GM06990 (cell line): ENCODE measurements at regions not wholly inside any gene's neighbourhood (a gene's known extent, or its start where the extent isn't known, plus 50 kb on each side); places are given as distances from the start of the nearest gene placed in this dataset.

Experiments used
- DNase-seq: peaks from one replicate; pipeline ENCODE4 v3.0.0-alpha.2; 2011; ENCODE audit not compliant: insufficient read length; ENCODE audit errors: extremely low read depth
- H3K27me3 ChIP-seq: replicated peaks from 2 replicates; pipeline ENCODE4 v1.6.0; 2011; ENCODE audit warnings: low read length; ENCODE audit not compliant: control insufficient read depth, insufficient read depth
- H3K36me3 ChIP-seq: 2 replicates; pipeline ENCODE4 v1.5.1; 2011; ENCODE audit warnings: low read length; ENCODE audit not compliant: control insufficient read depth, insufficient read depth
- H3K4me3 ChIP-seq: replicated peaks from 2 replicates; pipeline ENCODE4 v1.5.1; 2011; ENCODE audit warnings: low read depth, mild to moderate bottlenecking, control low read depth, low read length
- TF ChIP-seq, protein P1 (sequence below): IDR thresholded peaks from 2 replicates; pipeline ENCODE4 v1.5.1; 2011; ENCODE audit warnings: low read length, control low read depth, mild to moderate bottlenecking, inconsistent platforms; ENCODE audit not compliant: insufficient read depth, poor library complexity, severe bottlenecking

DNA sequence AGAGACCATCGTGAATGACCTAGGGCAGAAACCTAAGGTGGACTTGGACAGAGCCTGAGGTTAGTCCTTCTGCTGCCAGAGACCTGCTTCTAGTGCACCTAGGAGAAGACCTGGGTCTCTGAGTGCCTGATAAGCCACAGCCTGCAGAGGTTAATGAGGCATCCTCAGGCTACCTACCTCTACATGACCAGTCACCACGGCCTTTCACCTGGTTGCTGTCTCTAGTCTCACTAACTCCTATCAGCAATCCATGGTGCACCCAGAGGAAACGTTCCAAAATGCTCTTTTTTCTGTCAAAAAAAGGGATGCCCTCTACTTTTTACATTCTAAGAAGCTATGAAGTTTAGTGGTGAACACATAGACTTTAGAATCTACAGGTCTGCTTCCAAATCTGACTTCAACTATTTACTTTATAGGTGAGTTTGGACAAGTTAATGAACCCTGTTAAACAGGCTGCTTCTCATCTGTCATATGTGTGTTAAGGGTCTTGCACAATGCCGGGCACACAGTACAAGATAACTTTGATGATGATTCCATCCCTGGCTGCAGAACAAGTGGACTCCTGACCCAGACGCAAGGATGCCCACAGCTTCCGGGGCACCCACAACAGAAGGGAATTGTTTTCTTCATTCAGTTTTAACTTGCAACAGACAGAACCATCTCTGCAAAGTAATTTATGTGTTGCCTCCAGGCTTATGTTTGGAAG, 469.9 kb upstream of the CDH5 start:
- TF ChIP-seq, protein P1, sequence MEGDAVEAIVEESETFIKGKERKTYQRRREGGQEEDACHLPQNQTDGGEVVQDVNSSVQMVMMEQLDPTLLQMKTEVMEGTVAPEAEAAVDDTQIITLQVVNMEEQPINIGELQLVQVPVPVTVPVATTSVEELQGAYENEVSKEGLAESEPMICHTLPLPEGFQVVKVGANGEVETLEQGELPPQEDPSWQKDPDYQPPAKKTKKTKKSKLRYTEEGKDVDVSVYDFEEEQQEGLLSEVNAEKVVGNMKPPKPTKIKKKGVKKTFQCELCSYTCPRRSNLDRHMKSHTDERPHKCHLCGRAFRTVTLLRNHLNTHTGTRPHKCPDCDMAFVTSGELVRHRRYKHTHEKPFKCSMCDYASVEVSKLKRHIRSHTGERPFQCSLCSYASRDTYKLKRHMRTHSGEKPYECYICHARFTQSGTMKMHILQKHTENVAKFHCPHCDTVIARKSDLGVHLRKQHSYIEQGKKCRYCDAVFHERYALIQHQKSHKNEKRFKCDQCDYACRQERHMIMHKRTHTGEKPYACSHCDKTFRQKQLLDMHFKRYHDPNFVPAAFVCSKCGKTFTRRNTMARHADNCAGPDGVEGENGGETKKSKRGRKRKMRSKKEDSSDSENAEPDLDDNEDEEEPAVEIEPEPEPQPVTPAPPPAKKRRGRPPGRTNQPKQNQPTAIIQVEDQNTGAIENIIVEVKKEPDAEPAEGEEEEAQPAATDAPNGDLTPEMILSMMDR: no peak
- no peak for DNase-seq

DNA sequence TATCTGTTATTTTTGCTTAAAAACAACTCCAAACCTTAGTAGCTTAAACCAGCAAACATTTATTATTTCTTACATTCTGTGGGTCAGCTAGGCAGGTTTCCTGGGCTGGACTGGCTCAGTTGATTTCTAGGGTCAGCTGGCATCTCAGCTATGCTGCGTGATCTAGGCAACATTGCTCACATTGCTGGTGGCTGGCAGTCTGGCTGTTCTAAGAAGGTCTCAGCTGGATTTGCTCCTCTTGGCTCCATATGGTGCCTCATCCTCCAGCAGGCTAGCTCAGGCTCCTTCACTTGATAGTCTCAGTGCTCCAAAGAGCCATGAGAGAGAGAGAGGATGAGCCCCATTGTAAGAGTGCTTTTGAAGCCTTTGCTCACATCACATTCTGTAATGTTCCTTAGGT, 470.6 kb upstream of the CDH5 start:
- no peaks in the 10 kb centered on the region for H3K27me3 ChIP-seq
- no peak for DNase-seq
- no peak overlapping the region for H3K4me3 ChIP-seq
- no peaks in the 10 kb centered on the region for H3K36me3 ChIP-seq
- TF ChIP-seq, protein P1: no peak

More for the DNA sequence above, 469.9 kb upstream of the CDH5 start:
- no peaks in the 10 kb centered on the region for H3K27me3 ChIP-seq
- H3K36me3 ChIP-seq: no peaks in the 10 kb centered on the region
- H3K4me3 ChIP-seq: no peak overlapping the region

DNA sequence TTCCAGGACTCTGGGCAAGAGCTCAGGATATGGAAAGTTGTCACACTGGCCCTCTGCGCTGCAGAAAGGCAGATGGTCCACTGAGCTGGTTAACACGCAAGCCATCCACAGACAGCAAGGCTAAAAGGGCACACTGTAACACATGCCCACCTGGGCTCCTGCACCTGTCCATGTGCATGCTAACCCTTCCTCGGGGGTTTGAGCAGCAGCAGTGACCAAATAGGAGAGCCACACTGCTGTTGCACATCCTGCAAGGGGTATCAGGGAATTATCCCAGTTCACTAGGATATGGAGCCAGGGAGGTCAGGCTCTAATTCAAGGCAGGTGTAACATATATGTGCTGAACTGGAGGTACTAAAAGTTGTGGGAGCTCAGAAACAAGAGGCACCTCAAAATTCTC, 471.0 kb upstream of the CDH5 start:
- TF ChIP-seq, protein P1: no peak
- Histone ChIP-seq H3K4me3 (no peak overlapping the region), H3K36me3 (no peaks in the 10 kb centered on the region), H3K27me3 (no peaks in the 10 kb centered on the region)
- DNase-seq: no peak

DNA sequence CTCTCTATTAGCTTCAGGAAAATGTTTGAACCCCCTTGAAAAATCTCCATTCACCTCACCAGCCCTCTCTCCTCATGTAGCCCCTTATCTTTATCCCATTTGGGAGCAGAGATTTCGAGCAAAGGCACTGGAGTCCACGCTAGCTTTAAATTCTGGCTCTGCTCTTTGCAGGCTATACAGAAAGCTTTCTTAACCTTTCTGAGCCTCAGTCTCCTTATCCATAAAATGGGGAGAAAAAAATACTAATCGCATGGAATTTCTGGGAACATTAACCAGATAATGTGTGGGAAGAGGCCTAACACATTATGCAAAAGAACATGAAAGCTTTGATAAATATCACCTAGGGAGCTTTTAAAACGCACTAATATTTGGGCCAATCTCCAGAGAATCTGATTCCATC, 476.3 kb upstream of the CDH5 start:
- Histone ChIP-seq H3K4me3 (no peak overlapping the region), H3K27me3 (no peaks in the 10 kb centered on the region), H3K36me3 (no peaks in the 10 kb centered on the region)
- TF ChIP-seq, protein P1: no peak
- no peak for DNase-seq

DNA sequence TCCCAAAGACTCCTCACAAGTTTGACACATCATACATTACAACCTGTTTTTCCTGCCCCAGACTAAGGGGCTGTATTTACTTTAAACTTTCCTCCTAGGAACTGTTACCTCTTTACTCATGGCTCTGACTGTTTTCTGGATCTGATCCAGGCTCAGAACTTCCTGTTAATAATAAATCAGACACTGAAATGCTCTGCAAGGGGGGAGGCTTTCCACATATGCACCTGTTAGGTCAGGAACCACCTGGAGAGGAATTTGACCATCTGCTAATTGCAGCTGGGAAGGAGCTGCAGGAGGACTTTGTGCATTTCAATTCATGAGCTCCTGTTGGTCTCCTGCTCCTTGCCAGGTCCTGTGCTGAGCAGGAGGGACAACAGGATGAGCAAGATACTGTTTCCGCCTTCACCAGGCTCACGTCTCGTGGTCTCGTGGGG, 476.9 kb upstream of the CDH5 start:
- TF ChIP-seq, protein P1: no peak
- no peaks in the 10 kb centered on the region for H3K36me3 ChIP-seq
- no peak overlapping the region for H3K4me3 ChIP-seq
- no peaks in the 10 kb centered on the region for H3K27me3 ChIP-seq
- DNase-seq: no peak

DNA sequence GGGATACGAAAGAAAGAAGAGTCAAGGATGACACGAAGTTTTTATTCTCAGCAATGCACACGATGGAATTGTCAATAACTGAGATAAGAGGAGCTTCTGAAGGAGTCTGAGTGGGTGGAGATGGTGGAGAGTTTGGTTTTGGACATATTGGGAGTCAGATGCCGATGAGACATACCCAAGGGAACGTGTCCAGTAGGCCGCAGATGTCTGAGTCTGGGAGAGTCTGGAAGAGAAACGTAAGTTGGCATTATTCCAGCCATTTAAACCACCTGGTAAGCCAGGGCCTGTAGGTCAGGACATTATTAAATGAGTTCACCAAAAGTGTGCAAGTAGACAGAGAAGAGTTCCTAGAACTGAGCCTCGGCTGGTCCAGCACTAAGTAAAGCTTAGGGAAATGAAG, 478.3 kb upstream of the CDH5 start:
- TF ChIP-seq, protein P1: no peak
- H3K27me3 ChIP-seq: no peaks in the 10 kb centered on the region

More for the DNA sequence above, 478.3 kb upstream of the CDH5 start:
- DNase-seq: no peak
- Histone ChIP-seq H3K36me3 (no peaks in the 10 kb centered on the region), H3K4me3 (no peak overlapping the region)
